HG03175 (cell line): ENCODE measurements at regions not wholly inside any gene's neighbourhood (a gene's known extent, or its start where the extent isn't known, plus 50 kb on each side); places are given as distances from the start of the nearest gene placed in this dataset.
"Not testable (repeated sequence)": the region's sequence is repeated elsewhere in the genome, so short reads cannot be mapped to it uniquely, and the experiment has no call there.

Experiments
- ATAC-seq: cut with Tn5 transposase; IDR thresholded peaks from one replicate; pipeline ENCODE4 v1.9.1; 2021; ENCODE audit warnings: mild to moderate bottlenecking, moderate library complexity; ENCODE audit not compliant: unreplicated experiment

DNA sequence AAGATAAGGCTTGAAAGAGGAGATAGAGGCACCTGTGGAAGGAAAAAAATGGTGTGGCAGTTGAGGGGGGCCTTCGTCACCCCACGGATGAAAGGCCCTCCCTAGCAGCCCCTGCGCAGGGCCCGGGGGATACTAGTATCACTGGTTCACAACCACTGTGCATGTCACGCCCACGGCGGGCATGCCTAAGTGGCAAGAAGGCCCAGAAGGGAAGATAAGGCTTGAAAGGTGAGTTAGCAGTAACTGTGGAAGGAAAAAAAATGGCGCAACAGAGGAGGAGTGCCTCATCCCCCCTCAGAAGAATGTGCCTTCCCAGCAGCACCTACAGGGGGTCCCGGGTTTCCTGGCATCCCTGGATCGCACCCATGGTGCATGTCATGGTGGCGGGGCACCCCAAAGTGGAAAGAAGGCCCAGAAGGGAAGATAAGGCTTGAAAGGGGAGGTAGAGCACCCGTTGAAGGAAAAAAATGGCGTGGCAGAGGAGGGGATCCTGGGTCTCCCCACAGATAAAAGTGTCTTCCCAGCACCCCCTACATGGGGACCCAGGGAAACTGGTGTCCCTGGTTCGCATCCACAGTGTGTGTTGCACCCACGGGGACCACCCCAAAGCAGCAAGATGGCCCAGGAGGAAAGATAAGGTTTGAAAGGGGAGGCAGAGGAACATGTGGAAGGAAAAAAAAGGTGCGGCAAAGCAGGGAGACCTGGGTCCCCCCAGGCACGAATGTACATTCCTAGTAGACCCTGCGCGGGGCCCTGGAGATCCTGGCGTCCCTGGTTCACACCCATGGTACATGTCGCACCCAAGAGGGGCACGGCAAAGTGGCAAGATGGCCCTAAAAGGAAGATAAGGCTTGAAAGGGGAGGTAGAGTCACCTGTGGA lies 279.2 kb downstream of the ALG10 start:
- ATAC-seq, result no peak

DNA sequence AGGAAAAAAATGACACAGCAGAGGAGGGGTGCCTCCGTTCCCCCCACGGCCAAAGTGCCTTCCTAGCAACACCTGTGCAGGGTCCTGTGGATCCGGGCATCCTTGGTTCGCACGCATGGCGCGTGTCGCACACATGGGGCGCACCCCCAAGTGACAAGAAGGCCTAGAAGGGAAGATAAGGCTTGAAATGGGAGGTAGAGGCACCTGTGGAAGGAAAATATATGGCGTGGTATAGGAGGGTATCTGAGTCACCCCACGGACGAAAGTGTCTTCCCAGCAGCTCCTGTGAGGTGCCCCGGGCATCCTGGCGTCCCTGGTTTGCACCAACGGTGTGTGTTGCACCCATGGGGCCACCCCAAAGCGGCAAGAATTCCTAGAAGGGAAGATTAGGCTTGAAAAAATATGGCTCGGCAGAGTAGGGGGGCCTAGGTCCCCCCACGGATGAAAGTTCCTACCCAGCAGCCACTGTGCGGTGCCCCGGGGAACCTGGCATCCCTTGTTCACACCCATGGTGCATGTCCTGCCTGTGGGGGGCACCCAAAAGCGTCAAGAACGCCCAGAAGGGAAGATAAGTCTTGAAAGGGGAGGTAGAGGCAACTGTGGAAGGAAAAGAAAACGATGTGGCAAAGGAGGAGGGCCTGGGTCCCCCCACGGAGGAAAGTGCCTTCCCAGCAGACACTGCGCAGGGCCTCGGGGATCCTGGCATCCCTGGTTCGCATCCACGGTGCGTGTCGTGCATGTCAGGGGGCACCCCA lies 280.0 kb downstream of the ALG10 start:
- no peak for ATAC-seq

DNA sequence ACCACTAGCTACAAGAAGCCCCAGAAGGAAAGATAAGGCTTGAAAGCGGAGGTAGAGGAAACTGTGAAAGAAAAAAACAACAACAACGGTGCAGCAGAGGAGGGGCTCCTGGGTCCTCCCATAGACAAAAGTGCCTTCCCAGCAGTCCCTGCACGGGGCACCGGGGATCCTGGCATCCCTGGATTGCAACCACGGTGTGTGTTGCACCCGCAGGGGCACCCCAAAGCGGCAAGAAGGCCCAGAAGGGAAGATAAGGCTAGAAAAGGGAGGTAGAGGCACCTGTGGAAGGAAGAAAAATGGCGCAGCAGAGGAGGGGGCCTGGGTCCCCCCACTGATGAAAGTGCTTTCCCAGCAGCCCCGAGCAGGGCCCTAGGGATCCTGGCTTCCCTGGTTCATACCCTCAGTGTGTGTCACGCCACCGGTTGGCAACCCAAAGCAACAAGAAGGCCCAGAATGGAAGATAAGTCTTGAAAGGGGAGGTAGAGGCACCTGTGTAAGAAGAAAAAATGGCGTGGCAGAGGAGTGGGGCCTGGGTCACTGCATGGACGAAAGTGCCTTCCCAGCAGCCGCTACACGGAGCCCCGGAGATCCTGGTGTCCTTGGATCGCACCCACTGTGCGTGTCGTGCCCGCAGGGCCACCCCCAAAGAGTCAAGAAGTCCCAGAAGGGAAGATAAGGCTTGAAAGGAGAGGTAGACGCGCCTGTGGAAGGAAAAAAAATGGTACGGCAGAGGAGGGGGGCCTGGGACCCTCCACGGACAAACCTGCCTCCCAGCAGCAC lies 281.0 kb downstream of the ALG10 start:
- no peak for ATAC-seq

DNA sequence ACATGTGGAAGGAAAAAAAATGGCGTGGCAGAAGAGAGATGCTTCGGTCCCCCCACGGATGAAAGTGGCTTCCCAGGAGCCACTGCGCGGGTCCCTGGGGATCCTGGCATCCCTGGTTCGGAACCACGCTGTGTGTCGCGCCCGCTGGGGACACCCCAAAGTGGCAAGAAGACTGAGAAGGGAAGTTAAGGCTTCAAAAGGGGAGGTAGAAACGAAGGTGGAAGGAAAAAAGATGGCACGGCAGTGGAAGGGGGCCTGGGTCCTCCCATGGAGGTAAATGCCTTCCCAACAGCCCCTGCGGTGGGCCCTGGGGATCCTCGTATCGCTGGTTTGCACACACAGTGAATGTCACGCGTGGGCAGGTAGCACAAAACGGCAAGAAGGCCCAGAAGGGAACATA lies 281.7 kb downstream of the ALG10 start:
- ATAC-seq, result no peak

DNA sequence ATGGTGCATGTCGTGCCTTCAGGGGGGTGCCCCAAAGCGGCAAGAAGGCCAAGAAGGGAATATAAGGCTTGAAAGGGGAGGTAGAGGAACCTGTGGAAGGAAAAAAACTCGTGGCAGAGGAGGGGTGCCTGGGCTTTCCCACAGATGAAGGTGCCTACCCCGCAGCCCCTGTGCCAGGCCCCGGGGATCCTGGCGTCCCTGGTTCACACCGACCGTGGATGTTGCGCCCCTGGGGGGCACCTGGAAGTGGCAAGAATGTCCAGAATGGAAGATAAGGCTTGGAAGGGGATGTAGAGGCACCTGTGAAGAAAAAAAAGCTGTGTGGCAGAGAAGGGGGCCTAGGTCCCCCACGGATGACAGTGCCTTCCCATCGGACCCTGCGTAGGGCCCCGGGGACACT lies 282.2 kb downstream of the ALG10 start:
- no peak for ATAC-seq

DNA sequence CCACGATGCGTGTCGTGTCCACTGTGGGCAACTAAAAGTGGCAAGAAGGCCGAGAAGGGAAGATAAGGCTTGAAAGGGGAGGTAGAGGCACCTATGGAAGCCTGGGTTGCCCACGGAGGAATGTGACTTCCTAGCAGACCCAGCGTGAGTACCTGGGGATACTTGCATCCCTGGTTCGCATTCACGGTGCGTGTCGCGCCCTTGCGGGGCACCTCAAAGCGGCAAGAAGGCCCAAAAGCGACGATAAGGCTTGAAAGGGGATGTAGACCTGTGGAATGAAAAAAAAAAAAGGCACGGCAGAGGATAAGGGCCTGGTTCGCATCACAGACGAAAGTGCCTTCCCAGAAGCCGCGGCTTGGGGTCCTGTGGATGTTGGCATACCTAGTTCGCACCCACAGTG lies 282.9 kb downstream of the ALG10 start:
- ATAC-seq, result no peak

DNA sequence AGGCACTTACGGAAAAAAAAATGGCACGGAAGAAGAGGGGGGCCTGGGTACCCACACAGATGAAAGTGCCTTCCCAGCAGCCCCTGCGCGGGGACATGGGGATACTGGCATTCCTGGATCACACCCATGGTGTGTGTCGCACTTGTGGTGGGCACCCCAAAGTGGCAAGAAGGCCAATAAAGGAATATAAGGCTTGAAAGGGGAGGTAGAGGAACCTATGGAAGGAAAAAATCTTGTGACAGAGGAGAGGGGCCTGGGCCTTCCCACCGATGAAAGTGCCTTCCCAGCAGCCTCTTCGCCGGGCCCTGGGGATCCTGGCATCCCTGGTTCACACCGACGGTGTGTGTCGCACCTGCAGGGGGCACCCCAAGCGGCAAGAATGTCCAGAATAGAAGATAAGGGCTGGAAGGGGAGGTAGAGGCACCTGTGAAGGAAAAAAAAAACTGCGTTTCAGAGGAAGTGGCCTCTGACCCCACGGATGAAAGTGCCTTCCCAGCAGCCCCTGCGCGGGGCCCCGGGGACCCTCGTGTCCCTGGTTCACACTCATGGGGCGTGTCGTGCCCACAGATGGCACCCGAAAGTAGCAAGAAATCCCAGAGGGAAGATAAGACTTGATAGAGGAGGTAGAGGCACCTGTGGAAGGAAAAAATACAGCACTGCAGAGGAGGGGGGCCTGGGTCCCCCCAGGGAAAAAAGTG lies 284.0 kb downstream of the ALG10 start:
- ATAC-seq, result no peak

DNA sequence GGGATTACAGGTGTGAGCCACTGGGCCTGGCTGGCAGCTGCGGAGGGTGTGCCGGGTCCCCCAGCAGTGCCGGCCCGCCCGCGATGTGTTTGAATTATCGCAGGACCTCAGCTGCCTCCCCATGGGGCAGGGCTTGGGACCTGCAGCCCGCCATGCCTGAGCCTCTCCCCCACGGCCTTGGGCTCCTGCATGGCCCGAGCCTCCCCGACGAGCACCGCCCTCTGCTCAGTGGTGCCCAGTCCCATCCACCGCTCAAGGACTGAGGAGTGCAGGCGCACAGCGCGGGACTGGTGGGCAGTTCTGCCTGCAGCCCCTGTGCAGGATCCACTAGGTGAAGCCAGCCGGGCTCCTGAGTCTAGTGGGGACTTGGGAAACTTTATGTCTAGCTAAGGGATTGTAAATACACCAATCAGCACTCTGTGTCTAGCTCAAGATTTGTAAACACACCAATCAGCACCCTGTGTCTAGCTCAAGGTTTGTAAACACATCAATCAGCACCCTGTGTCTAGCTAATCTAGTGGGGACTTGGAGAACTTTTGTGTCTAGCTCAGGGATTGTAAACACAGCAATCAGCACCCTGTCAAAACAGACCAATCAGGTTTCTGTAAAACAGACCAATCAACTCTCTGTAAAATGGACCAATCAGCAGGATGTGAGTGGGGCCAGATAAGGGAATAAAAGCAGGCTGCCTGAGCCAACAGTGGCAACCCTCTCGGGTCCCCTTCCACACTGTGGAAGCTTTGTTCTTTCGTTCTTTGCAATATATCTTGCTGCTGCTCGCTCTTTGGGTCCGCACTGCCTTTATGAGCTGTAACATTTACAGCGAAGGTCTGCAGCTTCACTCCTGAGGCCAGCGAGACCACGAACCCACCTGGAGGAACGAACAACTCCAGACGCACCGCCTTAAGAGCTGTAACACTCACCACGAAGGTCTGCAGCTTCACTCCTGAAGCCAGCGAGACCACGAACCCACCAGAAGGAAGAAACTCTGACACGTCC lies 287.8 kb downstream of the ALG10 start:
- not testable (repeated sequence) for ATAC-seq

DNA sequence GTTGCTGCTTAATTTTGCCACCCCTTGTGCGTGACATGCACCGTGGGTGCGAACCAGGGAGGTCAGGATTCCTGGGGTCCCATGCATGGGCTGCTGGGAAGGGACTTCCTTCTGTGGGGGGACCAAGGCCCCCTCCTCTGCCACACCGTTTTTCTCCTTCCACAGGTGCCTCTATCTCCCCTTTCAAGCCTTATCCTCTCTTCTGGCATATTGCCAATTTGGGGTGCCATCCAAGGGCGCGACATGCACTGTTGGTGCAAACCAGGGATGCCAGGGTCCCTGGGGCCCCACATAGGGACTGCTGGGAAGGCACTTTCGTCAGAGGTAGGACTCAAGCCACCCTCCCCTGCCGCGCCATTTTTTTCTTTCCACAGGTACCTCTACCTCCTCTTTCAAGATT lies 289.0 kb downstream of the ALG10 start:
- ATAC-seq, result no peak

DNA sequence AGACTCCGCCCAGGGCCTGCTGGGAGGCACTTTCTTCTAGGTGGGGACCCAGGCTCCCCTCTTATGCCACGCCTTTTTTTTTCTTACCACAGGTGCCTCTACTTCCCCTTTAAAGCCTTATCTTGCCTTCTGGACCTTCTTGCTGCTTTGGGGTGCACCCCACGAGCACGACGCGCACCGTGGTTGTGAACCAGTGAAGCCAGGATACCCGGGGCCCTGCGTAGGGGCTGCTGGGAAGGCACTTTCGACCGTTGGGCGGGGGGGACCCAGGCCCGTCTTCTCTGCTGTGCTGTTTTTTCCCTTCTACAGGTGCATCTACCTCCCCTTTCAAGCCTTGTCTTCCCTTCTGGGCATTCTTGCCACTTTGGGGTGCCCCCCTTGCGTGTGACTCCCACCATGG lies 305.4 kb downstream of the ALG10 start:
- ATAC-seq, result no peak

DNA sequence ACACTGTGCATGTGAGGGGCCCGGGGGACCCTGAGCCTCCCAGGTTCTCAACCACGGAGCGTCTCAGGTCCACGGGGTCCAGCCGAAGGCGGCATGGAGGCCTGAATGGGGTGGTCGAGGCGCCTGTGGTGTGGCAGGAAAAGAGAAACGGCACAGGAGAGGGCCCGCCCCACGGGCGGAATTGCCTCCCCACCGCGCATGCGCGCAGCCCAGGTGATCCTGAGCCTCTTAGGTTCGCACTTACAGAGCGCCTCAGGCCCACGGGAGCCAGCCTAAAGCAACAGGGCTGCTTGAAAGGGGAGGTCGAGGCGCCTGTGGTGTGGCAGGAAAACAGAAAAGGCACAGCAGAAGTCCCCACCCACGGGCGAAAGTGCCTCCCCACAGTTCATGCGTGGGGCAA lies 311.0 kb downstream of the ALG10 start:
- no peak for ATAC-seq

DNA sequence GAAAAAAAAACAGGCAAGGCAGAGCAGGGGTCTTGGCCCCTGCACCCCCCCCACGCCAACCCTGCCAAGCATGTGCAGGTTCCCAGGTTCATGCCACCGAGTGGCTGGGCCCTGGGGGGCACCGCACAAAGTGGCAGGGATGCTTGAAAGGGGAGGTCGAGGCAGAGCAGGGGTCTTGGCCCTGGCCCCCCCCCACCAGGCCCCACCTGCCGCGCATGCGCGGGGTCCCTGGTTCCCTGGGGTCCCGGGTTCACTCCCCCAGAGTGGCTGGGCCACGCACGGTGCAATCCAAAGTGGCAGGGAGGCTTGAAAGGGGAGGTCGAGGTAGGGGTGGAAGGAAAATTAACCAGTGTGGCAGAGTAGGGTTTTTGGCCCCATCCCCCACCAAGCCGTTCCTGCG lies 312.2 kb downstream of the ALG10 start:
- no peak for ATAC-seq

DNA sequence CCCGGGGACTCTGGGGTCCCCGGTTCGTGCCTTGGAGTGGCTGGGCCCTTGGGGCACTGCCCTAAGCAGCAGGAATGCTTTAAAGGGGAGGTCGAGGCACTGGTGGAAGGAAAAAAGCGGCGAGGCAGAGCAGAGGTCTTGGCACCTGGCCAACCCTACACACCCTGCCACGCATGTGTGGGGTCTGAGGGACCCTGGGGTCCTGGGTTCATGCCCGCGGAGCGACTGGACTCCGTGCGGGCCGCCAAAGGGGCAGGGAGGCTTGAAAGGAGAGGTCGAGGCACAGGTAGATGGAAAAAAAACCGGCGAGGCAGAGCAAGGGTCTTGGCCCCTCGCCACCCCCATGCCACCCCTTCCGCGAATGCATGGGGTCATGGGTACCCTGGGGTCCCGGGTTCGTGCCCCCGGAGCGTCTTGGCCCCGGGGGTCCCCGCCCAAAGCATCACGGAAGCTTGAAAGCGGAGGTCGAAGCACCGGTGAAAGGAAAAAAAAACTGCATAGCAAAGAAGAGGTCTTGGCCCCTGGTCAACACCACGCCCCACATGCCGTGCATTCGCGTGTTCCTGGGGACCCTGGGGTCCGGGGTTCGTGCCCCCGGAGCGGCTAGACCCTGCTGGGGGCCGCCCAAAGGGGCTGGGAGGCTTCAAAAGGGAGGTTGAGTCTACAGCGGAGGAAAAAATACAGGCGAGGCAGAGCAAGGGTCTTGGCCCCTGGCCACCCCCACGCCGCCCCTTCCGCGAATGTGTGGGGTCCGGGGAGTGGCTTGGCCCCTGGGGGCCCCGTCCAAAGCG lies 312.9 kb downstream of the ALG10 start:
- ATAC-seq, result no peak

DNA sequence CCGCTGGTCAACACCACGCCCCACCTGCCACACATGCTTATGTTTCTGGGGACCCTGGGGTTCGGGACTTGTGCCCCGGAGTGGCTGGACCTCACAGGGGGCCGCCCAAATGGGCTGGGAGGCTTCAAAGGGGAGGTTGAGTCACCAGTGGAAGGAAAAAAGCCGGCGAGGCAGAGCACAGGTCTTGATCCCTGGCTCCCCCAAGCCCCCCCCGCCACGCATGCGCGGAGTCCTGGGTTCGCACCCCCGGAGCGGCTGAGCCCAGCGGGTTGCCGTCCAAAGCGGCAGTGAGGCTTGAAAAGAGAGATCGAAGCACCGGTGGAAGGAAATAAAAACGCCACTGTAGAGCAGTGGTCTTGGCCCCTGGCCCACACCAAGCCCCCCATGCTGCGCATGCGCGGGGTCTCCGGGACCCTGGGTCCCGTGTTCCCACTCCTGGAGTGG lies 313.5 kb downstream of the ALG10 start:
- no peak for ATAC-seq

DNA sequence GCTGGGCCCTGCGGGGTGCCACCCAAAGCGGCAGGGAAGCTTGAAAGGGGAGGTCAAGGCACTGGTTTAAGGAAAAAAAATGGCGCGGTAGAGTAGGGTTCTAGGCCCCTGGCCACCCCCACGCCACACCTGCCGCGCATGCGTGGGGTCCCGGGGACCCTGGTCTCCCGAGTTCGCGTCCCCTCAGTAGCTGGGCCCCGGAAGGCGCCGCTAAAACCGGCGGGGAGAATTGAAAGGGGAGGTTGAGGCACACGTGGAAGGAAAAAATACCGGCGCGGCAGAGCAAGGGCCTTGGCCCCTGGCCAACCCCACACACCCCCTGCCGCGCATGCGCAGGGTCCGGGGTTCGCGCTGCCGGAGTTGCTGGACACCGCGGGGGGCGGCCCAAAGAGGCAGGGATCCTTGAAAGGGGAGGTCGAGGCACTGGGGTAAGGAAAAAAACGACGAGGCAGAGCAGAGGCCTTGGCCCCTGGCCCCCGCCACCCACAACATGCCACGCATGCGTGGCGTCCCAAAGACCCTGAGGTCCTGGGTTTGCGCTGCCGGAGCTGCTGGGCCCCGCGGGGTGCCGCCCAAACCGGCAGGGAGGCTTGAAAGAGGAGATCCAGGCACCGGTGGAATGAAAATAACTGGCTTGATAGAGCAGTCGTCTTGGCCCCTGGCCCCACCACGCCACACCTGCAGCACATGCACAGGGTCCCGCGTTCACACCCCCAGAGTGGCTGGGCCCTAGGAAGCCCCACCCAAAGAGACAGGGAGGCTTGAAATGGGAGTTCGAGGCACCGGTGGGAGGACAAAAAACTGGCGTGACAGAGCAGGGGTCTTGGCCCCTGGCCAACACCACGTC lies 314.5 kb downstream of the ALG10 start:
- ATAC-seq, result no peak

DNA sequence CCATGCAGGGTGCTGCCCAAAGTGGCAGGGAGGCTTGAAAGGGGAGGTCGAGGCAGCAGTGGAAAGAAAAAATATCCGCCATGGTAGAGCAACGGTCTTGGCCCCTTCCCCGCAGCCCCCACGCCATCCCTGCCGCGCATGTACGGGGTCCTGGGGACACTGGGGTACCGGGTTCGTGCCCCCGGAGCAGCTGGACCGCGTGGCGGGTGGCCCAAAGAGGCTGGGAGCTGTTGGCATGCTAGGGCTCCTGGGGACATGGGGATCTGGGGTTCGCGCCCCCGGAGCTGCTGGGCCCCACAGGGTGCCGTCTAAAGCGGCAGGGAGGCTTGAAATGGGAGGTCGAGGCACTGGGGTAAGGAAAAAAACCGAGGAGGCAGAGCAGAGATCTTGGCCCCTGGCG lies 316.5 kb downstream of the ALG10 start:
- ATAC-seq, result no peak

DNA sequence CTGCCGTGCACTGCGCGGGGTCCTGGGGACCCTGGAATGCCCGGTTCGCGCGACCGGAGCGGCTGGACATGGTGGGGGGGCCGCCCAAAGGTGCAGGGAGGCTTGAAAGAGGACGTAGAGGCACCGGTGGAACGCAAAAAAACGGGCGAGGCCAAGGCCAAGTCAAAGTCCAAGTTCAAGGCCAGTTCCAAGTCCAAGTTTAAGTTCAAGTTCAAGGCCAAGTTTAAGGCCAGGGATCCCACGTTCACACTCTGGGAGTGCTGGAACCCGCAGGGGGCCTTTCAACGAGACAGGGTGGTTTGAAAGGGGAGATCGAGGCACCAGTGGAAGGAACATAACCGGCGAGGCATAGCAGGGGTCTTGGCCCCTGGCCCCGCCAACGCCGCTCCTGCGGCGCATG lies 317.6 kb downstream of the ALG10 start:
- ATAC-seq, result no peak
